Transverse colon (tissue), 4 donors: ENCODE measurements at regions not wholly inside any gene's neighbourhood (a gene's known extent, or its start where the extent isn't known, plus 50 kb on each side); places are given as distances from the start of the nearest gene placed in this dataset.

Source experiments
- POLR2AphosphoS5 ChIP-seq, 3 donors: sonication (generic); formaldehyde crosslinking; IDR thresholded peaks; one replicate each; pipeline ENCODE4 v1.6.1; 2016; ENCODE audit warnings: antibody characterized with exemption in 3 of 3
- TF ChIP-seq, protein P1 (sequence below), 5 experiments: fragments of 200-600 bp in 3 of 5; fragments of 450-650 bp in 2 of 5; sonication (generic) in 3 of 5; IDR thresholded peaks; 1 replicate in 2 of 5; 2 replicates in 3 of 5; pipeline ENCODE4 v1.5.1; 2016 to 2017; ENCODE audit warnings: antibody characterized with exemption in 5 of 5, inconsistent platforms in 3 of 5, mild to moderate bottlenecking in 2 of 5, moderate library complexity in 1 of 5

DNA sequence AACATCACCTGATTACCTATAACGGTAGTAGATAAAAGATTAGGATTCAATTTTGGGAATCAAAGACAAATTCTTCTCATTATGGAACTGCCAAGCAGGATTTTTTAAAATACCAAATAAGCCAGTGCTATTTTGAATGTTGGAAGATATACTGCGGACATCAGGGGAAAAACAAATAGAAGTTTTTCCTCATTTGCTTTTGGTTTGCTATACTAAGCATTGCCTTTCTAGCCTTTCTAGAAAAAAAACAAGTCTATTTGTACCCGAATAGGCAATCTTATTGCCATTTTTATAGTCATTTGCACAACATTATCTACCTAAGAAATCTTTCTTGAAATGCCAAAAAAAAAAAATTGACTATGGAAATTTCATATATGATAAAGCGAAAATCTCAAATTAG is 379.5 kb downstream of the CDH10 start:
- TF ChIP-seq, protein P1, sequence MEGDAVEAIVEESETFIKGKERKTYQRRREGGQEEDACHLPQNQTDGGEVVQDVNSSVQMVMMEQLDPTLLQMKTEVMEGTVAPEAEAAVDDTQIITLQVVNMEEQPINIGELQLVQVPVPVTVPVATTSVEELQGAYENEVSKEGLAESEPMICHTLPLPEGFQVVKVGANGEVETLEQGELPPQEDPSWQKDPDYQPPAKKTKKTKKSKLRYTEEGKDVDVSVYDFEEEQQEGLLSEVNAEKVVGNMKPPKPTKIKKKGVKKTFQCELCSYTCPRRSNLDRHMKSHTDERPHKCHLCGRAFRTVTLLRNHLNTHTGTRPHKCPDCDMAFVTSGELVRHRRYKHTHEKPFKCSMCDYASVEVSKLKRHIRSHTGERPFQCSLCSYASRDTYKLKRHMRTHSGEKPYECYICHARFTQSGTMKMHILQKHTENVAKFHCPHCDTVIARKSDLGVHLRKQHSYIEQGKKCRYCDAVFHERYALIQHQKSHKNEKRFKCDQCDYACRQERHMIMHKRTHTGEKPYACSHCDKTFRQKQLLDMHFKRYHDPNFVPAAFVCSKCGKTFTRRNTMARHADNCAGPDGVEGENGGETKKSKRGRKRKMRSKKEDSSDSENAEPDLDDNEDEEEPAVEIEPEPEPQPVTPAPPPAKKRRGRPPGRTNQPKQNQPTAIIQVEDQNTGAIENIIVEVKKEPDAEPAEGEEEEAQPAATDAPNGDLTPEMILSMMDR (IDR thresholded peaks at IDR 0.05): no peak
- TF ChIP-seq POLR2AphosphoS5 (IDR thresholded peaks at IDR 0.05): no peak
